OCI-LY7 (cell line): ENCODE measurements at regions not wholly inside any gene's neighbourhood (a gene's known extent, or its start where the extent isn't known, plus 50 kb on each side); places are given as distances from the start of the nearest gene placed in this dataset. TPM values are rescaled to one million over a fixed set of nuclear protein-coding genes. Genes with fewer than 3 reads are reported as not detected.

Experiments used
- BruUV-seq: library from RNA; stranded (reverse); fragments of 400-500 nt; replicated peaks from 2 replicates; lab custom pipeline; 2021; lab: Mats Ljungman, UMichigan
- CTCF ChIA-PET: fragments of 300-600 bp; sonication (Branson Sonifier 250); formaldehyde crosslinking; loops from one replicate; lab custom pipeline; 2022; ENCODE audit warnings: antibody characterized with exemption; ENCODE audit not compliant: unreplicated experiment; lab: Charles Lee
- POLR2A ChIA-PET: fragments of 300-600 bp; sonication (Branson Sonifier 250); formaldehyde crosslinking; loops from one replicate; lab custom pipeline; 2022; ENCODE audit warnings: antibody characterized with exemption; lab: Charles Lee
- DNase-seq: peaks from one replicate; pipeline ENCODE4 v3.0.0-alpha.2; 2015; ENCODE audit warnings: low spot score
- H2AFZ ChIP-seq: fragments of 200-600 bp; sonication (generic), shearing (Covaris generic); 2 replicates; pipeline ENCODE4 v1.6.1; 2014; ENCODE audit warnings: mild to moderate bottlenecking, antibody characterized with exemption, low read length, moderate library complexity
- H3K27ac ChIP-seq: fragments of 200-600 bp; sonication (generic); 2 replicates; pipeline ENCODE4 v1.5.1; 2014; ENCODE audit warnings: mixed run types, low read depth, mild to moderate bottlenecking, moderate library complexity, low read length, inconsistent platforms; ENCODE audit not compliant: poor library complexity, severe bottlenecking
- H3K36me3 ChIP-seq: fragments of 200-600 bp; sonication (generic); 2 replicates; pipeline ENCODE4 v1.6.1; 2014; ENCODE audit warnings: mild to moderate bottlenecking, antibody characterized with exemption, low read length, moderate library complexity, mixed read lengths; ENCODE audit not compliant: insufficient read depth
- H3K4me1 ChIP-seq: fragments of 200-600 bp; sonication (generic); 2 replicates; pipeline ENCODE4 v1.5.1; 2014; ENCODE audit warnings: mild to moderate bottlenecking, low read length; ENCODE audit not compliant: insufficient read depth, poor library complexity, severe bottlenecking
- H3K4me2 ChIP-seq: fragments of 200-600 bp; sonication (generic); 2 replicates; pipeline ENCODE4 v1.6.1; 2014; ENCODE audit warnings: mild to moderate bottlenecking, low read length
- H3K4me3 ChIP-seq: fragments of 200-600 bp; sonication (generic); 2 replicates; pipeline ENCODE4 v1.5.1; 2014; ENCODE audit warnings: mild to moderate bottlenecking, low read depth, low read length; ENCODE audit not compliant: poor library complexity, severe bottlenecking
- H3K79me2 ChIP-seq: fragments of 200-600 bp; sonication (generic); 2 replicates; pipeline ENCODE4 v1.6.1; 2016; ENCODE audit warnings: low read depth, mild to moderate bottlenecking, low read length, moderate library complexity, mixed read lengths; ENCODE audit not compliant: insufficient read depth
- H3K9me2 ChIP-seq: fragments of 200-600 bp; sonication (generic); 2 replicates; pipeline ENCODE4 v1.6.1; 2016; ENCODE audit warnings: mild to moderate bottlenecking, low read length, mixed read lengths; ENCODE audit not compliant: insufficient read depth
- H3K9me3 ChIP-seq: fragments of 200-600 bp; sonication (generic); 2 replicates; pipeline ENCODE4 v1.6.1; 2014; ENCODE audit warnings: mild to moderate bottlenecking, mixed run types, low read length, mixed read lengths
- H4K20me1 ChIP-seq: fragments of 200-600 bp; sonication (generic); 2 replicates; pipeline ENCODE4 v1.6.1; 2014; ENCODE audit warnings: mild to moderate bottlenecking, antibody characterized with exemption, low read length, moderate library complexity, mixed read lengths; ENCODE audit not compliant: insufficient read depth
- CTCF ChIP-seq: fragments of 200-600 bp; sonication (generic); conservative IDR thresholded peaks from 2 replicates; pipeline ENCODE4 v1.5.1; 2014; ENCODE audit warnings: mild to moderate bottlenecking, antibody characterized with exemption, low read length, moderate library complexity, mixed read lengths
- EZH2phosphoT487 ChIP-seq: fragments of 200-600 bp; sonication (generic); IDR thresholded peaks from 2 replicates; pipeline ENCODE4 v1.6.1; 2018; ENCODE audit warnings: low read depth, borderline replicate concordance, mild to moderate bottlenecking, mixed run types, antibody characterized with exemption, low read length, moderate library complexity, mixed read lengths
- intact Hi-C: fragments of 100-400 bp; cut with micrococcal nuclease; formaldehyde crosslinking; loops from one replicate; pipeline ENCODE4 v1.10.0; 2022; ENCODE audit not compliant: unreplicated experiment
- small RNA-seq: library from RNA; depleted of rRNA; stranded (forward); fragments of <200 nt; gene quantifications from one replicate; pipeline ENCODE3, GENCODE V24; 2014

GRCh38 chr14:92266216-92266615, 56.7 kb upstream of the SLC24A4 start:
- Histone ChIP-seq H3K4me3 (no peak overlapping the region), H3K4me2 (no peak overlapping the region), H3K9me3 (no peaks in the 10 kb centered on the region), H3K4me1 (no peaks in the 10 kb centered on the region), H3K27ac (no peak overlapping the region), H3K79me2 (no peaks in the 10 kb centered on the region), H4K20me1 (no peaks in the 10 kb centered on the region), H2AFZ (no peak overlapping the region), H3K9me2 (0 out of 2 replicates have a peak, but pooled peaks cover 3% of the 10 kb centered on the region), H3K36me3 (no peaks in the 10 kb centered on the region)
- no peak for DNase-seq
- no peak for TF ChIP-seq CTCF
- no peak for TF ChIP-seq EZH2phosphoT487
- intact Hi-C loops, result no loop called here
- ChIA-PET POLR2A (no interaction called here), CTCF (no interaction called here)
- no TSS peak for BruUV-seq

Small RNA genes in the stretch of these regions (small RNA-seq; reads per million reads assigned to genes)
- gene RNU6-366P, result not detected
